Neural cell (in vitro differentiated cells): ENCODE measurements at regions not wholly inside any gene's neighbourhood (a gene's known extent, or its start where the extent isn't known, plus 50 kb on each side); places are given as distances from the start of the nearest gene placed in this dataset.

Source experiments
- H2AFZ ChIP-seq: fragments of 200-600, 300-800 bp; sonication (generic), shearing (Covaris generic); 2 replicates; pipeline ENCODE4 v1.6.0; 2014; ENCODE audit warnings: low read depth, mild to moderate bottlenecking, antibody characterized with exemption, low read length, moderate library complexity
- H3F3A ChIP-seq: fragments of 200-600 bp; shearing (Covaris generic); 2 replicates; pipeline ENCODE4 v1.6.1; 2016; ENCODE audit warnings: mild to moderate bottlenecking, moderate library complexity, mixed read lengths, antibody characterized with exemption, low read length; ENCODE audit not compliant: insufficient read depth, poor library complexity, severe bottlenecking
- H3K27ac ChIP-seq: fragments of 200-600, 300-800 bp; sonication (generic), shearing (Covaris generic); 2 replicates; pipeline ENCODE4 v1.5.1; 2014; ENCODE audit warnings: mild to moderate bottlenecking, low read length, moderate library complexity
- H3K27me3 ChIP-seq: fragments of 300-800, 200-600 bp; sonication (generic), shearing (Covaris generic); 2 replicates; pipeline ENCODE4 v1.6.0; 2014; ENCODE audit warnings: mild to moderate bottlenecking, low read depth, low read length, moderate library complexity; ENCODE audit not compliant: insufficient read depth
- H3K36me3 ChIP-seq: fragments of 300-800, 200-600 bp; sonication (generic), shearing (Covaris generic); 2 replicates; pipeline ENCODE4 v1.5.1; 2014; ENCODE audit warnings: mild to moderate bottlenecking, antibody characterized with exemption, low read length, moderate library complexity; ENCODE audit not compliant: insufficient read depth
- H3K4me2 ChIP-seq: fragments of 300-800, 200-600 bp; sonication (generic), shearing (Covaris generic); 2 replicates; pipeline ENCODE4 v1.6.0; 2014; ENCODE audit warnings: mild to moderate bottlenecking, low read length
- H3K4me3 ChIP-seq: fragments of 300-800, 200-600 bp; sonication (generic), shearing (Covaris generic); 2 replicates; pipeline ENCODE4 v1.5.1; 2014; ENCODE audit warnings: mild to moderate bottlenecking, low read length, moderate library complexity
- H3K79me2 ChIP-seq: fragments of 200-600 bp; shearing (Covaris generic); replicated peaks from 2 replicates; pipeline ENCODE4 v1.6.0; 2014; ENCODE audit warnings: mild to moderate bottlenecking, low read length, moderate library complexity; ENCODE audit not compliant: insufficient read depth
- H3K9ac ChIP-seq: fragments of 300-800, 200-600 bp; sonication (generic), shearing (Covaris generic); 2 replicates; pipeline ENCODE4 v1.6.1; 2016; ENCODE audit warnings: mild to moderate bottlenecking, low read length, mixed read lengths
- H3K9me2 ChIP-seq: fragments of 200-600 bp; shearing (Covaris generic); 2 replicates; pipeline ENCODE4 v1.6.1; 2016; ENCODE audit warnings: mild to moderate bottlenecking, low read length, mixed read lengths; ENCODE audit not compliant: insufficient read depth
- H3K9me3 ChIP-seq: fragments of 200-600, 300-800 bp; sonication (generic), shearing (Covaris generic); 2 replicates; pipeline ENCODE4 v1.6.1; 2016; ENCODE audit warnings: mild to moderate bottlenecking, mixed run types, low read length, moderate library complexity, mixed read lengths
- H4K20me1 ChIP-seq: fragments of 200-600 bp; shearing (Covaris generic); 2 replicates; pipeline ENCODE4 v1.6.1; 2016; ENCODE audit warnings: mild to moderate bottlenecking, mixed run types; ENCODE audit not compliant: insufficient read depth
- EP300 ChIP-seq: fragments of 450-650 bp; conservative IDR thresholded peaks from 2 replicates; pipeline ENCODE4 v1.6.1; 2014; ENCODE audit warnings: antibody characterized with exemption, mild to moderate bottlenecking, moderate library complexity; ENCODE audit not compliant: poor library complexity, severe bottlenecking
- EZH2 ChIP-seq: fragments of 200-600, 300-800 bp; shearing (Covaris generic), sonication (generic); IDR thresholded peaks from 2 replicates; pipeline ENCODE4 v1.6.1; 2014; ENCODE audit warnings: antibody characterized with exemption, low read length, borderline replicate concordance, mild to moderate bottlenecking; ENCODE audit not compliant: insufficient read depth, poor library complexity, severe bottlenecking
- MXI1 ChIP-seq: fragments of 450-650 bp; conservative IDR thresholded peaks from 2 replicates; pipeline ENCODE4 v1.6.1; 2014; ENCODE audit warnings: antibody characterized with exemption, mild to moderate bottlenecking; ENCODE audit not compliant: poor library complexity, severe bottlenecking
- POLR2AphosphoS5 ChIP-seq: IDR thresholded peaks from 2 replicates; pipeline ENCODE4 v1.6.1; 2012
- RAD21 ChIP-seq: fragments of 450-650 bp; conservative IDR thresholded peaks from 2 replicates; pipeline ENCODE4 v1.6.1; 2014; ENCODE audit warnings: antibody characterized with exemption, mild to moderate bottlenecking, moderate library complexity
- SMC3 ChIP-seq: fragments of 450-650 bp; conservative IDR thresholded peaks from 2 replicates; pipeline ENCODE4 v1.6.1; 2014; ENCODE audit warnings: antibody characterized with exemption, mild to moderate bottlenecking, moderate library complexity; ENCODE audit not compliant: poor library complexity
- TAF1 ChIP-seq: IDR thresholded peaks from 2 replicates; pipeline ENCODE4 v1.6.1; 2012; ENCODE audit warnings: low read depth
- TF ChIP-seq, protein P1 (sequence below): IDR thresholded peaks from 2 replicates; pipeline ENCODE4 v1.6.1; 2012; ENCODE audit warnings: borderline replicate concordance
- TF ChIP-seq, protein P2 (sequence below): fragments of 450-650 bp; IDR thresholded peaks from 2 replicates; pipeline ENCODE4 v1.5.1; 2014; ENCODE audit warnings: antibody characterized with exemption, mild to moderate bottlenecking, moderate library complexity; ENCODE audit not compliant: poor library complexity, severe bottlenecking

DNA sequence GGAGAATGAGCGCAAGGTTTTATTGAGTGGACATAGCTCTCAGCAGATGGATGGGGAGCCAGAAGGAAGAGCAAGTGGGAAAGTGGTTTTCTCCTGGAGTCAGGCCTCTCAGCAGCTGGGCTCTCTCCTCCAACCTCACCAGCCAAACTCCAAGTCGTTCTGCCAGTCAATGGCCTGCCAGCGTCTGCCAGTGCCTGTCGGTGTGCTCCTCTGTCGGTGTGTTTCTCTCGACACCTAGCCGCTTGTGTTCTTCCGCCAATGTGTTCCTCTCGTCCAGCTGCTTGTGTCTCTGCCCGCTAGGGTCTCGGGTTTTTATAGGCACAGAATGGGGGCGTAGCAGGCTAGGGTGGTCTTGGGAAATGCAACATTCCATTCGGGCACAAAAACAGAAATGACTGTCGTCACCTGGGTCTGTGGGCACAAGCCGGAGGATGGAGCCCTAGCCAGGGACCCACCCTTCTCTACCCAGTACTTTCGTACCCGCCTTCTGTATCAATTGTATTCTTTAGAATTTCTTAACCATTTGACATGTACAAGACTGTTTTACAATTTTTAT lies 1365.4 kb downstream of the FSCB start:
- no peaks in the 10 kb centered on the region for H4K20me1 ChIP-seq
- no peak overlapping the region for H3K4me2 ChIP-seq
- no peaks in the 10 kb centered on the region for H3K27me3 ChIP-seq
- no peak overlapping the region for H3K9ac ChIP-seq
- TF ChIP-seq, protein P1, sequence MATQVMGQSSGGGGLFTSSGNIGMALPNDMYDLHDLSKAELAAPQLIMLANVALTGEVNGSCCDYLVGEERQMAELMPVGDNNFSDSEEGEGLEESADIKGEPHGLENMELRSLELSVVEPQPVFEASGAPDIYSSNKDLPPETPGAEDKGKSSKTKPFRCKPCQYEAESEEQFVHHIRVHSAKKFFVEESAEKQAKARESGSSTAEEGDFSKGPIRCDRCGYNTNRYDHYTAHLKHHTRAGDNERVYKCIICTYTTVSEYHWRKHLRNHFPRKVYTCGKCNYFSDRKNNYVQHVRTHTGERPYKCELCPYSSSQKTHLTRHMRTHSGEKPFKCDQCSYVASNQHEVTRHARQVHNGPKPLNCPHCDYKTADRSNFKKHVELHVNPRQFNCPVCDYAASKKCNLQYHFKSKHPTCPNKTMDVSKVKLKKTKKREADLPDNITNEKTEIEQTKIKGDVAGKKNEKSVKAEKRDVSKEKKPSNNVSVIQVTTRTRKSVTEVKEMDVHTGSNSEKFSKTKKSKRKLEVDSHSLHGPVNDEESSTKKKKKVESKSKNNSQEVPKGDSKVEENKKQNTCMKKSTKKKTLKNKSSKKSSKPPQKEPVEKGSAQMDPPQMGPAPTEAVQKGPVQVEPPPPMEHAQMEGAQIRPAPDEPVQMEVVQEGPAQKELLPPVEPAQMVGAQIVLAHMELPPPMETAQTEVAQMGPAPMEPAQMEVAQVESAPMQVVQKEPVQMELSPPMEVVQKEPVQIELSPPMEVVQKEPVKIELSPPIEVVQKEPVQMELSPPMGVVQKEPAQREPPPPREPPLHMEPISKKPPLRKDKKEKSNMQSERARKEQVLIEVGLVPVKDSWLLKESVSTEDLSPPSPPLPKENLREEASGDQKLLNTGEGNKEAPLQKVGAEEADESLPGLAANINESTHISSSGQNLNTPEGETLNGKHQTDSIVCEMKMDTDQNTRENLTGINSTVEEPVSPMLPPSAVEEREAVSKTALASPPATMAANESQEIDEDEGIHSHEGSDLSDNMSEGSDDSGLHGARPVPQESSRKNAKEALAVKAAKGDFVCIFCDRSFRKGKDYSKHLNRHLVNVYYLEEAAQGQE: no peak
- TF ChIP-seq MXI1: no peak
- no peak for TF ChIP-seq EZH2
- TF ChIP-seq TAF1: no peak
- H3K36me3 ChIP-seq: no peaks in the 10 kb centered on the region
- H3K4me3 ChIP-seq: no peak overlapping the region
- no peaks in the 10 kb centered on the region for H3K79me2 ChIP-seq
- H3K9me3 ChIP-seq: no peaks in the 10 kb centered on the region
- H2AFZ ChIP-seq: no peak overlapping the region
- no peaks in the 10 kb centered on the region for H3K9me2 ChIP-seq
- H3K27ac ChIP-seq: no peak overlapping the region
- H3F3A ChIP-seq: peaks cover 3% of the 10 kb centered on the region

DNA sequence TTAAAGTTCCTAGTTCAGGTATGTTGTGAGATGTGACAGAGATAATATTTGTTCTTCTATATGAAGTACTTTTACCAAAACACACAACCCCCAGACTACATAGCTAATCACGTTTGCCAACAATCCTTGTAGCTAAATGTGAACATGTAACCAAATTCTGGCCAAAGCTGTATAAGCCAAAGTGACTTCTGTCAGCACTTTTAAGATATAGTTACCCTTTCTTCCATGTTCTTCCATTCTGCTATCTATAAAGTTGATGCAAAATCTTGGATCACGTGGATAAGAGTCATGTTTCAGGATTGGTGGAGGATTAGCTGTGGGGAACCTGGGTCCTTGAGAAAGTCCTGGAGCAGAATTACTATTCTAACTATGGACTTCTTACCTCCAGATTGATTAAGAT lies 1366.6 kb downstream of the FSCB start:
- Histone ChIP-seq H3K4me3 (no peak overlapping the region), H2AFZ (no peak overlapping the region), H3K9me2 (no peaks in the 10 kb centered on the region), H3K9ac (no peak overlapping the region), H3K36me3 (no peaks in the 10 kb centered on the region), H3F3A (peaks cover 3% of the 10 kb centered on the region), H3K79me2 (no peaks in the 10 kb centered on the region), H3K9me3 (no peaks in the 10 kb centered on the region), H3K4me2 (no peak overlapping the region), H3K27ac (no peak overlapping the region), H3K27me3 (no peaks in the 10 kb centered on the region), H4K20me1 (no peaks in the 10 kb centered on the region)
- TF ChIP-seq POLR2AphosphoS5 (no peak), RAD21 (no peak), EZH2 (no peak), EP300 (no peak), TAF1 (no peak), MXI1 (no peak), SMC3 (no peak)
- TF ChIP-seq, protein P1: no peak
- TF ChIP-seq, protein P2, sequence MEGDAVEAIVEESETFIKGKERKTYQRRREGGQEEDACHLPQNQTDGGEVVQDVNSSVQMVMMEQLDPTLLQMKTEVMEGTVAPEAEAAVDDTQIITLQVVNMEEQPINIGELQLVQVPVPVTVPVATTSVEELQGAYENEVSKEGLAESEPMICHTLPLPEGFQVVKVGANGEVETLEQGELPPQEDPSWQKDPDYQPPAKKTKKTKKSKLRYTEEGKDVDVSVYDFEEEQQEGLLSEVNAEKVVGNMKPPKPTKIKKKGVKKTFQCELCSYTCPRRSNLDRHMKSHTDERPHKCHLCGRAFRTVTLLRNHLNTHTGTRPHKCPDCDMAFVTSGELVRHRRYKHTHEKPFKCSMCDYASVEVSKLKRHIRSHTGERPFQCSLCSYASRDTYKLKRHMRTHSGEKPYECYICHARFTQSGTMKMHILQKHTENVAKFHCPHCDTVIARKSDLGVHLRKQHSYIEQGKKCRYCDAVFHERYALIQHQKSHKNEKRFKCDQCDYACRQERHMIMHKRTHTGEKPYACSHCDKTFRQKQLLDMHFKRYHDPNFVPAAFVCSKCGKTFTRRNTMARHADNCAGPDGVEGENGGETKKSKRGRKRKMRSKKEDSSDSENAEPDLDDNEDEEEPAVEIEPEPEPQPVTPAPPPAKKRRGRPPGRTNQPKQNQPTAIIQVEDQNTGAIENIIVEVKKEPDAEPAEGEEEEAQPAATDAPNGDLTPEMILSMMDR: no peak
